GM21390 (cell line): ENCODE measurements at regions not wholly inside any gene's neighbourhood (a gene's known extent, or its start where the extent isn't known, plus 50 kb on each side); places are given as distances from the start of the nearest gene placed in this dataset.

Experiments
- ATAC-seq: cut with Tn5 transposase; IDR thresholded peaks from one replicate; pipeline ENCODE4 v1.9.1; 2021; ENCODE audit not compliant: unreplicated experiment

- ATAC-seq: no peak
Observed at GRCh38 chr12:68499616-68500015, 111.1 kb upstream of the RAP1B start.

- ATAC-seq: no peak
Observed at GRCh38 chr12:68501226-68501625, 109.5 kb upstream of the RAP1B start.

- ATAC-seq: no peak
Observed at GRCh38 chr12:68505970-68506369, 104.7 kb upstream of the RAP1B start.

GRCh38 chr12:68506619-68507018 is 104.1 kb upstream of the RAP1B start:
- no peak for ATAC-seq

- ATAC-seq: no peak
Observed at GRCh38 chr12:68507657-68508056, 103.0 kb upstream of the RAP1B start.

- ATAC-seq: no peak
Observed at GRCh38 chr12:68508576-68508975, 102.1 kb upstream of the RAP1B start.

- no peak for ATAC-seq
Observed at GRCh38 chr12:68509242-68509641, 101.5 kb upstream of the RAP1B start.

- ATAC-seq: no peak
Observed at GRCh38 chr12:68510397-68510796, 100.3 kb upstream of the RAP1B start.

GRCh38 chr12:68514807-68515411 is 95.8 kb upstream of the RAP1B start:
- ATAC-seq: no peak

GRCh38 chr12:68515793-68516192 is 94.9 kb upstream of the RAP1B start:
- ATAC-seq: no peak

GRCh38 chr12:68521321-68521839 is 89.3 kb upstream of the RAP1B start:
- no peak for ATAC-seq

- no peak for ATAC-seq
Observed at GRCh38 chr12:68521848-68522502, 88.7 kb upstream of the RAP1B start.

GRCh38 chr12:68529466-68529865 is 81.2 kb upstream of the RAP1B start:
- ATAC-seq: no peak

- ATAC-seq: no peak
Observed at GRCh38 chr12:68529869-68530268, 80.8 kb upstream of the RAP1B start.

- no peak for ATAC-seq
Observed at GRCh38 chr12:68530299-68530698, 80.4 kb upstream of the RAP1B start.

- ATAC-seq: no peak
Observed at GRCh38 chr12:68530965-68531364, 79.7 kb upstream of the RAP1B start.

GRCh38 chr12:68532204-68532886 is 78.4 kb upstream of the RAP1B start:
- ATAC-seq: no peak

- no peak for ATAC-seq
Observed at GRCh38 chr12:68532887-68533248, 77.8 kb upstream of the RAP1B start.

GRCh38 chr12:68534108-68534507 is 76.6 kb upstream of the RAP1B start:
- no peak for ATAC-seq

- no peak for ATAC-seq
Observed at GRCh38 chr12:68536885-68537485, 73.7 kb upstream of the RAP1B start.

- no peak for ATAC-seq
Observed at GRCh38 chr12:68537571-68537970, 73.1 kb upstream of the RAP1B start.
